ENCODE measurements at regions not wholly inside any gene's neighbourhood (a gene's known extent, or its start where the extent isn't known, plus 50 kb on each side); places are given as distances from the start of the nearest gene placed in this dataset.

GRCh38 chr10:1853801-1854200 is 116.5 kb upstream of the ADARB2 start:
- TF ChIP-seq, protein P1, sequence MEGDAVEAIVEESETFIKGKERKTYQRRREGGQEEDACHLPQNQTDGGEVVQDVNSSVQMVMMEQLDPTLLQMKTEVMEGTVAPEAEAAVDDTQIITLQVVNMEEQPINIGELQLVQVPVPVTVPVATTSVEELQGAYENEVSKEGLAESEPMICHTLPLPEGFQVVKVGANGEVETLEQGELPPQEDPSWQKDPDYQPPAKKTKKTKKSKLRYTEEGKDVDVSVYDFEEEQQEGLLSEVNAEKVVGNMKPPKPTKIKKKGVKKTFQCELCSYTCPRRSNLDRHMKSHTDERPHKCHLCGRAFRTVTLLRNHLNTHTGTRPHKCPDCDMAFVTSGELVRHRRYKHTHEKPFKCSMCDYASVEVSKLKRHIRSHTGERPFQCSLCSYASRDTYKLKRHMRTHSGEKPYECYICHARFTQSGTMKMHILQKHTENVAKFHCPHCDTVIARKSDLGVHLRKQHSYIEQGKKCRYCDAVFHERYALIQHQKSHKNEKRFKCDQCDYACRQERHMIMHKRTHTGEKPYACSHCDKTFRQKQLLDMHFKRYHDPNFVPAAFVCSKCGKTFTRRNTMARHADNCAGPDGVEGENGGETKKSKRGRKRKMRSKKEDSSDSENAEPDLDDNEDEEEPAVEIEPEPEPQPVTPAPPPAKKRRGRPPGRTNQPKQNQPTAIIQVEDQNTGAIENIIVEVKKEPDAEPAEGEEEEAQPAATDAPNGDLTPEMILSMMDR (IDR thresholded peaks at IDR 0.05) = no peak
- no peak for TF ChIP-seq POLR2A (IDR thresholded peaks at IDR 0.05)
